VCaP (cell line): ENCODE measurements at regions not wholly inside any gene's neighbourhood (a gene's known extent, or its start where the extent isn't known, plus 50 kb on each side); places are given as distances from the start of the nearest gene placed in this dataset.

Source experiments
- H3K27ac ChIP-seq: fragments of 450-650 bp; 2 replicates; pipeline ENCODE4 v1.5.1; 2017
- CTCF ChIP-seq: fragments of 450-650 bp; conservative IDR thresholded peaks from 2 replicates; pipeline ENCODE4 v1.5.1; 2017; ENCODE audit warnings: mild to moderate bottlenecking, moderate library complexity

- no peak overlapping the region for H3K27ac ChIP-seq
- TF ChIP-seq CTCF: no peak
Observed at GRCh38 chr18:42201137-42201536, 246.1 kb downstream of the PIK3C3 start.

- TF ChIP-seq CTCF: no peak
- H3K27ac ChIP-seq: no peak overlapping the region
Observed at GRCh38 chr18:42211201-42211600, 256.2 kb downstream of the PIK3C3 start.

DNA sequence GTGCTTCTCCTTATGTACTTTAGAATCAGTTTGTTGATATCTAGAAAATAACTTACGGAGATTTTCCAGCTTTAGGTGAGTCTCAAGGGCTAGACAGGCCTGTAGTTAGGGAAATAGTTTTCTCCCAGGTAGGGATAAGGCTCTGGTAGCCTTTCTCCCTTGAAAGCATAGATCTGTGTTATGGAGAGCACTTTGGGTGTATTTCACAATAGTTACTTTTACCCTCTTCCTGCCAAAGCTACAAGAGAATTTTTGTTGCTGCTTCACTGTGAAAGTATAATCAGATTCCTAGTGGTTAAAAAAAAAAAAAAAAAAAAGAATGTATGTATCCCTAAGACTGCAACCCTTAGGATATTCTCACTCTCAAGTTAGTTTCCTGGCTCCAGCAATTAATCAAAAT, 267.5 kb downstream of the PIK3C3 start:
- no peak for TF ChIP-seq CTCF
- no peak overlapping the region for H3K27ac ChIP-seq

- H3K27ac ChIP-seq: no peak overlapping the region
- no peak for TF ChIP-seq CTCF
Observed at GRCh38 chr18:42228581-42228980, 273.5 kb downstream of the PIK3C3 start.

DNA sequence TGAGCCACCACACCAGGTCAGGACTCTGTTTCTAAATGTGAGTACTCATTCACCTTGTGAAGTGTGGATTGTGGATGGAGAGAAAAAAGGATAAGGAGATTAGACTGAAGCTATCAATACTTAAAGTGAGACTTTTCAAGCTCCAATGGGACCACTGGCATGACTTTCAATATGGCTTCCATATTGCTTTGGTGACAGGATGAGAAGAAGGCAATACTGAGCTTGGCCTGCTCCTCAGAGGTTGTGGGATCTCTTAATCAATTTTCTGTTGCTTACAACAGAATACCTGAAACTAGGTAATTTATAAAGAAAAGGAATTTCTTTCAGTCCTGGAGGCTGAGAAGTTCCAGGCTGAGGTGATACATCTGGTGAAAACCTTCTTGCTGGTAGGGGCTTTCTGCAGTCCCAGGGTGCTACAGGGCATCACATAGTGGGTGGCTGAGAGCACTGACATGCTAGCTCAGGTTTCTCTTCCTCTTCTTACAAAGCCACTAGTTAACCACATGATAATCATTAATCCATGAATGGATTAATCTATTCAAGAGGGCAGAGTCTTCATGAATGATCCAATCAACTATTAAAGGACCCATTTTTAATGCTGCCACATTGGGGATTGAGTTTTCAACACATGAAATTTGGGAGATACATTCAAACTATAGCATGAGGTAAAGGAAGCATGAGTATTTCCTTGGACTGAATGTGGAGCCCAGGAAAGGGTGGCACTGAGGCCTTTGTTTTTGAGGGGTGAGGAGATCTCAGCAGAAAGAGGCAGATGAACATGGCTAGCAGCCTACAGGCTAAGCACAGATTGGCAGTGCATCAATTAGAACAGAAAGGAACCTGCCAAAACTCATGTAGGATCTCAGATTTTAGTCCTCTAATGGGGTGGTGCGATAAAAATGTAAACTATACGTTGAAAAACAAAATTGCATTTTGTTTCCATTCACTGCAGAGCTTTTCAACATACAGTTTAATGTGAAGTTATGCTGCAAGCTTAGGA, 274.5 kb downstream of the PIK3C3 start:
- no peak overlapping the region for H3K27ac ChIP-seq
- TF ChIP-seq CTCF: no peak

DNA sequence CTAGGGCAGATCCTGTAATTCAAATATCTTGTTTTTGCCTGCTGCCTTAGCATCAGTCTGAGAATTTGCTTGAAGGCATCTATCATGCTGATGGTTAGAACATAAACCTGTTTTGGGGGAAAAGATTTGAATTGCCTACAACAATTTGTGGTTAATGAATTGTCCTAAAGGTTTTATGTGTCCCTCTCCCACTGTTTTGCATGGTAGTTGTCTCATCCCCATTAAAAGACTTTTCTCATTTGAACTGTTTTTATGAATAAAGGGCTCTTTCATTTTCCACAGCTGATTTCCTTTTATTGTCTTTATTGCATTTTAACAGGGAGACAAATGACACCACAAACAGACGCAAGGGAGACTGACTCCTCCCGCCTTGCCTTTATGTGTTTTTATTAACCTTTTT, 275.6 kb downstream of the PIK3C3 start:
- no peak overlapping the region for H3K27ac ChIP-seq
- no peak for TF ChIP-seq CTCF

DNA sequence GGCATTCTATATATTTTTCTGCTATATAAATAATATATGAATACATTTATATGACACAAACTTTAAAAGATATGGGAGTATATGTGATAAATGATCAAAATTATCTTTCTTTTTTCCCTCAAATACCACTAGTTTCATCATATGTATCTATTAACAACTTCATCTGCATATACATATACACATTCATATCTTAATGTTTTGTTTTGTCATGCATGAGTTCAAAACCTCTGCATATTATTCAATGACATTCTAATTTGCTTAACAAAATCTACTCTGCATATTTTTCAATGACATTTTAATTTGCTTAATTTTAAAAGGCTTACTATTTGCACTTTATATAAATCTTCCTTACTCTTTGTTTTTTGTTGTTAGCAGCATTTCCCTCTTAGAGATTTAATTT, 276.2 kb downstream of the PIK3C3 start:
- no peak for TF ChIP-seq CTCF
- no peak overlapping the region for H3K27ac ChIP-seq
